ENCODE measurements at regions not wholly inside any gene's neighbourhood (a gene's known extent, or its start where the extent isn't known, plus 50 kb on each side); places are given as distances from the start of the nearest gene placed in this dataset.

DNA sequence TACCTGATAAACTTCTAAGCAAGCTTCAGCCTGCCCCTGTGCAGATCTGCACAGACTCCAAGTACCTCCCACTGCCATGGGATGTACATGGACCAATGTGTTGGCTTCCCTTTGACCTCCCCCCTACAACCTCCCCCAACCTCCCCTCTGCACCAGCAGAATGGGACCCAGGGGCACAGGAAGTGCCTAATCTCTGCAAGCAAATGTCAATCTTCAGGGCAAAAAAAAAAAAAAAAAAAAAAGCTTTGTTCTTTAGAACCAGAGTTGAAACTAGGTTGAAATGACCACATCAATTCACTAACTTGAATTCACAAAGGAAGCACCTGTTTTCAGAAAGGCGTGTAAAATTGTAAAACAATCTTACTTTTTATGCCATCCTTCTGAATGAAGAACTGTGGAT is 53.9 kb upstream of the TIAM1 start:
- Histone ChIP-seq H3K9me3 (no peaks in the 10 kb centered on the region), H3K27me3 (ENCODE audit: low read depth) (no peaks in the 10 kb centered on the region), H3K27ac (no peak overlapping the region), H3K4me1 (no peaks in the 10 kb centered on the region), H3K36me3 (no peaks in the 10 kb centered on the region), H3K4me3 (no peak overlapping the region)
- DNase-seq (no peak), ATAC-seq (no peak)
- TF ChIP-seq, protein P1, sequence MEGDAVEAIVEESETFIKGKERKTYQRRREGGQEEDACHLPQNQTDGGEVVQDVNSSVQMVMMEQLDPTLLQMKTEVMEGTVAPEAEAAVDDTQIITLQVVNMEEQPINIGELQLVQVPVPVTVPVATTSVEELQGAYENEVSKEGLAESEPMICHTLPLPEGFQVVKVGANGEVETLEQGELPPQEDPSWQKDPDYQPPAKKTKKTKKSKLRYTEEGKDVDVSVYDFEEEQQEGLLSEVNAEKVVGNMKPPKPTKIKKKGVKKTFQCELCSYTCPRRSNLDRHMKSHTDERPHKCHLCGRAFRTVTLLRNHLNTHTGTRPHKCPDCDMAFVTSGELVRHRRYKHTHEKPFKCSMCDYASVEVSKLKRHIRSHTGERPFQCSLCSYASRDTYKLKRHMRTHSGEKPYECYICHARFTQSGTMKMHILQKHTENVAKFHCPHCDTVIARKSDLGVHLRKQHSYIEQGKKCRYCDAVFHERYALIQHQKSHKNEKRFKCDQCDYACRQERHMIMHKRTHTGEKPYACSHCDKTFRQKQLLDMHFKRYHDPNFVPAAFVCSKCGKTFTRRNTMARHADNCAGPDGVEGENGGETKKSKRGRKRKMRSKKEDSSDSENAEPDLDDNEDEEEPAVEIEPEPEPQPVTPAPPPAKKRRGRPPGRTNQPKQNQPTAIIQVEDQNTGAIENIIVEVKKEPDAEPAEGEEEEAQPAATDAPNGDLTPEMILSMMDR (IDR thresholded peaks at IDR 0.05): no peak
- intact Hi-C loops (cut with DNase I): no loop called here

DNA sequence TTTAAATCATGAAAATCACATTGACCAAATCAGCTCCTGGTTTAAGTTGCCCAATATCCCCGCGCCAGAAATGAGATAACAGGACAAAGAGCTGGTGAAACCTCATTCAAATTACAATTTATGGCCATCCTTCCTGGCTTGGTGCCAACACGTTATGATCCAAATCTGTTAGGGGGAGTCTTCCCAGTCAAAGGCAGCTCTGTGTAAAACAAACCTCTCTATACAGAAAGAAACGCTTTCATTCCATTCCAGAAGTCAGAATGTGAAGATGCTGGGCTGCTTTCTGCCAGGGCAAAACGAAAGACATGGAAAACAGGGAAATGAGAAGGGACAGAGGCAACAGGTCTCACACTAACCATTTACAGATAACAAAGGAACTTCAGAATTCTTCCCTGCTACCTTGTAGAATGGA is 53.5 kb upstream of the TIAM1 start:
- no peaks in the 10 kb centered on the region for H3K9me3 ChIP-seq
- TF ChIP-seq, protein P1 (IDR thresholded peaks at IDR 0.05): no peak
- H3K4me3 ChIP-seq: no peak overlapping the region
- no peak overlapping the region for H3K27ac ChIP-seq
- no peak for ATAC-seq
- intact Hi-C loops (cut with DNase I): no loop called here
- H3K36me3 ChIP-seq: no peaks in the 10 kb centered on the region
- DNase-seq: no peak
- no peaks in the 10 kb centered on the region for H3K4me1 ChIP-seq
- no peaks in the 10 kb centered on the region for H3K27me3 ChIP-seq (ENCODE audit: low read depth)

DNA sequence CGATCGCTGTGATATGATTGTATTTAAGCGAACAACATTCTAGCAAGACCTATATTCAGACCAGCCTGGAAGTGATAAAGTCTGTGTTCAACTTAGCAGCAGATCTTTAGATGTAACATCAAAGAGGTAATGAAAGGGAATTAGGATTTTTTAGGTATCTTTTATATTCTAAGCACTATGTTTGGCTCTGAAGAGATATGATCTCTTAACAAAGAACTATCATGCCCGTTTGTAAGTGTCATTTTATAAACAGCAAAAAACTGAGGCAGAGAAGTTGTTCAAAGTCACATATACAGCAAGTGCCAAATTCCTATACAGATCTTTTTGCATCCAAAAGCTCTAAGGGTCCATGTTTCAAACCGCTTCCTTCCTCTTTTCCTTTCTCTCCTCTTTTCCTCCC is 53.0 kb upstream of the TIAM1 start:
- Histone ChIP-seq H3K4me1 (no peaks in the 10 kb centered on the region), H3K4me3 (no peak overlapping the region), H3K9me3 (no peaks in the 10 kb centered on the region), H3K27me3 (ENCODE audit: low read depth) (no peaks in the 10 kb centered on the region), H3K27ac (no peak overlapping the region), H3K36me3 (no peaks in the 10 kb centered on the region)
- TF ChIP-seq, protein P1 (IDR thresholded peaks at IDR 0.05): no peak
- DNase-seq (no peak), ATAC-seq (no peak)
- intact Hi-C loops (cut with DNase I): no loop called here

DNA sequence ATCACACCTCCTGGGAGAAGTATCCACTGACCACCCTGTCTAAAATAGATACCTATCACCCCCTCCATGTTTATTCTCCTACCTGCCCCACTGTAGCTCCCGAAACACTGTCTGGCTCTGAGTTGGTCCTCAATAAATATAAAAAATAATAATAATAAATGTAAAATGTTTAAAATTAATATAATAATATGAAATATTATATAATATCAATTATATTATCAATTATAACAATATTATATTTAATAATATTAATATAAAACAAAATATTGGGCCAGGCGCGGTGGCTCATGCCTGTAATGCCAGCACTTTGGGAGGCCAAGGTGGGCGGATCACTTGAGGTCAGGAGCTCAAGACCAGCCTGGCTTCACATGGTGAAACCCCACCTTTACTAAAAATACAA is 52.3 kb upstream of the TIAM1 start:
- intact Hi-C loops (cut with DNase I): no loop called here
- H3K27ac ChIP-seq: no peak overlapping the region
- DNase-seq: no peak
- H3K27me3 ChIP-seq (ENCODE audit: low read depth): no peaks in the 10 kb centered on the region
- no peaks in the 10 kb centered on the region for H3K4me1 ChIP-seq
- no peak for ATAC-seq
- no peak overlapping the region for H3K4me3 ChIP-seq
- no peaks in the 10 kb centered on the region for H3K36me3 ChIP-seq
- TF ChIP-seq, protein P1 (IDR thresholded peaks at IDR 0.05): no peak
- H3K9me3 ChIP-seq: no peaks in the 10 kb centered on the region

DNA sequence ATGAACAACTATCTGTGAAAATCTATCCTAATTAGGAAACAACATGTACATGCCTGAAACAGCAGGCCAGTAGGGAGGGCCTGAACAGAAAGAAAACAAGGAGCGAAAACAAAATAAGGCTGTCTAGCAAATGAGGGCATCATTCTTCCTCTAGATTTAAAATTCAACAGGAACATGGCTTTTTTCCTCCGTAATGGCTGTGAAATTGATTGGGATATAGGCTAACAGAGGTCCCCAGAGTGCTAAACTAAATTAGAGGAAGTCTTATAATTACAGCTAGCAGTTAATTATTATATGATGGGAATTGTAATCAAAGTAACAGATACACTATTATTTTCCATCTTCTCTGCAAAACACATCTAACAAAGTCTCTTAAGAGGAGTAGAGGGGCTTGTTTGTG is 51.7 kb upstream of the TIAM1 start:
- DNase-seq (no peak), ATAC-seq (no peak)
- no peaks in the 10 kb centered on the region for H3K36me3 ChIP-seq
- H3K27me3 ChIP-seq (ENCODE audit: low read depth): no peaks in the 10 kb centered on the region
- no peaks in the 10 kb centered on the region for H3K4me1 ChIP-seq
- intact Hi-C loops (cut with DNase I): no loop called here
- TF ChIP-seq, protein P1 (IDR thresholded peaks at IDR 0.05): no peak
- no peak overlapping the region for H3K4me3 ChIP-seq
- no peak overlapping the region for H3K27ac ChIP-seq
- no peaks in the 10 kb centered on the region for H3K9me3 ChIP-seq

DNA sequence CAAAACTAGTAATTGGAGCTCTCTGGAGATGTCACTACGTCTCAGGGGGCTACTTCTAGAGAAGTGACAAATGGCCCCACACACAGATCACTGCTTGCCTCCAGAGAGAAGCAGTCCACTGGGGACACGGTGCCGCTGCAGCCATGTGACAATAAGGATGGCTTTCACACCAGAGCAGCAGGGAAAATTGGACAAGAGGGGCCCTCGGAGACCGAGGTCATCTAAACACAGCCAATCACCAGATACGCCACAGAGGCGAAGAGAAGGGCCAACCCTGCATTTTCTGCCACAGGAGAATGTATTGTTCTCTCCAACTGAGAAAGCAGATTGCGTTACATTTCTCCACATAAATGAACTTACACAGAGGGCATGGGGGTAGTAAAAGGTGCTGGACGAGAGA is 51.2 kb upstream of the TIAM1 start:
- H3K27me3 ChIP-seq (ENCODE audit: low read depth): no peaks in the 10 kb centered on the region
- no peak overlapping the region for H3K27ac ChIP-seq
- no peaks in the 10 kb centered on the region for H3K9me3 ChIP-seq
- no peaks in the 10 kb centered on the region for H3K36me3 ChIP-seq
- ATAC-seq: no peak
- H3K4me1 ChIP-seq: no peaks in the 10 kb centered on the region
- no peak for DNase-seq
- no peak overlapping the region for H3K4me3 ChIP-seq
- TF ChIP-seq, protein P1 (IDR thresholded peaks at IDR 0.05): no peak
- intact Hi-C loops (cut with DNase I): no loop called here
